ENCODE measurements at regions not wholly inside any gene's neighbourhood (a gene's known extent, or its start where the extent isn't known, plus 50 kb on each side); places are given as distances from the start of the nearest gene placed in this dataset.

DNA sequence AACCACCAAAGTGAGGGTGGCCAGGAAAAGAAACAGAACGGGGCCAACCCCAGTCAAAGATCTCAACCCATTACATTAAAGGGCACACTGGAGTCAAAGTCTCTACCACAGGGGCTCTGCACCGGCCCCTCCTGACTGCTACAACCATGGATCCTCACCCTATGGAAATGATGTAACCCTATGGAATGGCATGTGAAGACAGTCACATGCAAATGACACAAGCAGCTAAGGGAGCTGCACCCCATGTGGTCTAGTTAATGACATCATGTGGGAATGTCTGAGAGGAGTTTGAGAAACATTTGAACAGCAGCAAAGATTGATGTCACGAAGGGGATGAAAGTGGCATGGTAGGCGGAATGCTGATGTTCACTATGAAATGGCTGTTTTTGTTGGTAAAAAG is 298.2 kb upstream of the SLCO3A1 start:
- TF ChIP-seq EZH2 (IDR thresholded peaks at IDR 0.05; ENCODE audit: borderline replicate concordance, control insufficient read depth, low read depth, low read length) (no peak), RAD21 (IDR thresholded peaks at IDR 0.05; ENCODE audit: insufficient read depth, low read depth, low read length) (no peak), ETV6 (conservative IDR thresholded peaks at IDR 0.05 in 1 of 2, IDR thresholded peaks at IDR 0.05 in 1 of 2; ENCODE audit: borderline replicate concordance in 1 of 2, low read depth in 1 of 2) (no peak)
- TF ChIP-seq, protein P1, sequence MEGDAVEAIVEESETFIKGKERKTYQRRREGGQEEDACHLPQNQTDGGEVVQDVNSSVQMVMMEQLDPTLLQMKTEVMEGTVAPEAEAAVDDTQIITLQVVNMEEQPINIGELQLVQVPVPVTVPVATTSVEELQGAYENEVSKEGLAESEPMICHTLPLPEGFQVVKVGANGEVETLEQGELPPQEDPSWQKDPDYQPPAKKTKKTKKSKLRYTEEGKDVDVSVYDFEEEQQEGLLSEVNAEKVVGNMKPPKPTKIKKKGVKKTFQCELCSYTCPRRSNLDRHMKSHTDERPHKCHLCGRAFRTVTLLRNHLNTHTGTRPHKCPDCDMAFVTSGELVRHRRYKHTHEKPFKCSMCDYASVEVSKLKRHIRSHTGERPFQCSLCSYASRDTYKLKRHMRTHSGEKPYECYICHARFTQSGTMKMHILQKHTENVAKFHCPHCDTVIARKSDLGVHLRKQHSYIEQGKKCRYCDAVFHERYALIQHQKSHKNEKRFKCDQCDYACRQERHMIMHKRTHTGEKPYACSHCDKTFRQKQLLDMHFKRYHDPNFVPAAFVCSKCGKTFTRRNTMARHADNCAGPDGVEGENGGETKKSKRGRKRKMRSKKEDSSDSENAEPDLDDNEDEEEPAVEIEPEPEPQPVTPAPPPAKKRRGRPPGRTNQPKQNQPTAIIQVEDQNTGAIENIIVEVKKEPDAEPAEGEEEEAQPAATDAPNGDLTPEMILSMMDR (IDR thresholded peaks at IDR 0.05 in 2 of 3, conservative IDR thresholded peaks at IDR 0.05 in 1 of 3; ENCODE audit: control insufficient read depth in 2 of 3, extremely low read depth in 1 of 3, insufficient read depth in 1 of 3, low read depth in 3 of 3, low read length in 3 of 3) = no peak
- TF ChIP-seq, protein P2, sequence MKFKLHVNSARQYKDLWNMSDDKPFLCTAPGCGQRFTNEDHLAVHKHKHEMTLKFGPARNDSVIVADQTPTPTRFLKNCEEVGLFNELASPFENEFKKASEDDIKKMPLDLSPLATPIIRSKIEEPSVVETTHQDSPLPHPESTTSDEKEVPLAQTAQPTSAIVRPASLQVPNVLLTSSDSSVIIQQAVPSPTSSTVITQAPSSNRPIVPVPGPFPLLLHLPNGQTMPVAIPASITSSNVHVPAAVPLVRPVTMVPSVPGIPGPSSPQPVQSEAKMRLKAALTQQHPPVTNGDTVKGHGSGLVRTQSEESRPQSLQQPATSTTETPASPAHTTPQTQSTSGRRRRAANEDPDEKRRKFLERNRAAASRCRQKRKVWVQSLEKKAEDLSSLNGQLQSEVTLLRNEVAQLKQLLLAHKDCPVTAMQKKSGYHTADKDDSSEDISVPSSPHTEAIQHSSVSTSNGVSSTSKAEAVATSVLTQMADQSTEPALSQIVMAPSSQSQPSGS (IDR thresholded peaks at IDR 0.05; ENCODE audit: low read length) = no peak
